ENCODE measurements at regions not wholly inside any gene's neighbourhood (a gene's known extent, or its start where the extent isn't known, plus 50 kb on each side); places are given as distances from the start of the nearest gene placed in this dataset.
"Not testable (repeated sequence)": the region's sequence is repeated elsewhere in the genome, so short reads cannot be mapped to it uniquely, and the experiment has no call there.

DNA sequence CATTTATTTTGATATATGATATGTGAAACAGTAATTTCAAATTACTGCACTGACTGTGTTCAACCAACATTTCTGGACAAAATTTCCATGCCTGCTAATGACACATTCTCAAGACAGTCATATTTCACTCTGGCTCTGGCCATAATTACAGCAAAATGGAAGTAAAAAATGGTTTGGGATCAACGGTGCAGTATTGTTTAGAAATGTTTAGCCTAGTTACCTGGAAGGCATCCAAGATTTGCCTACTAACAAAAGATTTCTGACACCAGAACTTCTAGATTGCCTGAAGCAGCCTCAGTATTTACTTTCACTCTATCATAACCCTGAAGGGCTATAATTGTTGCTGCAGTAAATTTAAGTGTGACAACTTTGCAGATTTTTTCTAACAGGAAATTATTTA, 416.3 kb downstream of the PCDH10 start:
- no peak overlapping the region for H3K4me3 ChIP-seq (ENCODE audit: low read length)
- no peak for DNase-seq (ENCODE audit: low read depth, low spot score)

DNA sequence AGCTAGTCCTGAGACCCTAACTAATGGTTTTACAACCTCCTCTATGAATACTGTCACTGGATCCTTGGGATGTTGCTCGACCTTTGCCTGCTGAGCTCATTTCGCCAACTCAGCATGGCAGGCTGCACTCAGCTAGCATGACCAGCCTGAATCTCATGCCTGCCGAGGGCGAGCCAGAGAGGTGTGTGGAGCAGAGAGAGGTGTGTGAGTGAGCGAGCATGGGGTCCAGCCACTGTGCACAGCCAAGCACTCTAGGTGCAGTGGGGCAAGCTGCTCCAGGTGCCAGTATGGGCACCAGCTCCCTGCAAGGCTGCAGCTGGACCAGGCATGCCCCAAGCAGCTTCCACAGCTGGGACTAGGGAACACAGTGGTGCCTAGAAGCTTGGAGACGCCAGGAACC, 410.9 kb downstream of the PCDH10 start:
- DNase-seq (ENCODE audit: low read depth, low spot score) = no peak
- no peak overlapping the region for H3K4me3 ChIP-seq (ENCODE audit: low read length)

GRCh38 chr4:133555671-133556070, 406.6 kb downstream of the PCDH10 start:
- DNase-seq (ENCODE audit: low read depth, low spot score) = no peak

DNA sequence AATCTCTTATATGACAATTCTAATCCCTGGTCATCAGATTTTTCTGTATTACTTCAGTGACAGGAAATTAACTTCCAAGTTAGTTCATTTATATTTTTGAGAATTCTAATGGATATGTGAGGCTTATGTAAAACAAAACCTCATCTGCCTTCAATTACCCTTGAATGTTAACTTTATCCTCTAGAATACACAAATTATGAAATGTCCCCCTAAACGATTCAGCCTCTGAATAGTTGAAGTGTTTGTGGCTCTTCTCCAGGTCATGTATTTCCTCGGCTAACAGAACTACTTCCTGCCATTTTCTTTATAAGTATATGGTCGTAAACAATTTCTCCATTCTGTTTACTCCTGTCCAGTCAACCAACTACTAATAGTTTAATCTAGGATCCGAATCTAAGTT, 401.3 kb downstream of the PCDH10 start:
- no peak overlapping the region for H3K4me3 ChIP-seq (ENCODE audit: low read length)
- no peak for DNase-seq (ENCODE audit: low read depth, low spot score)

More at GRCh38 chr4:133555671-133556070, 406.6 kb downstream of the PCDH10 start:
- H3K4me3 ChIP-seq (ENCODE audit: low read length) = no peak overlapping the region

- no peak overlapping the region for H3K4me3 ChIP-seq (ENCODE audit: low read length)
- no peak for DNase-seq (ENCODE audit: low read depth, low spot score)
Observed at GRCh38 chr4:133544097-133544496, 395.0 kb downstream of the PCDH10 start.

- DNase-seq (ENCODE audit: low read depth, low spot score) = no peak
- H3K4me3 ChIP-seq (ENCODE audit: low read length) = no peak overlapping the region
Observed at GRCh38 chr4:133537780-133538281, 388.7 kb downstream of the PCDH10 start.

DNA sequence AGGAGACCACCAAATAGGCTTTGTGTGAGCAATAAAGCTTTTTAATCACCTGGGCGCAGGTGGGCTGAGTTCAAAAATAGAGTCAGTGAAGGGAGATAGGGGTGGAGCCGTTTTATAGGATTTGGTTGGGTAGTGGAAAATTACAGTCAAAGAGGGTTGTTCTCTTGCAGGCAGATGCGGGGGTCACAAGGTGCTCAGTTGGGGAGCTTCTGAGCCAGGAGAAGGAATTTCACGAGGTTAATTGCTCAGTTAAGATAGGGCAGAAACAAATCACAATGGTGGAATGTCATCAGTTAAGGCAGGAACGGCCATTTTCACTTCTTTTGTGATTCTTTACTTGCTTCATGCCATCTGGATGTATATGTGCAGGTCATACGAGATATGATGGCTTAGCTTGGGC, 385.1 kb downstream of the PCDH10 start:
- not testable (repeated sequence) for DNase-seq (ENCODE audit: low read depth, low spot score)

DNA sequence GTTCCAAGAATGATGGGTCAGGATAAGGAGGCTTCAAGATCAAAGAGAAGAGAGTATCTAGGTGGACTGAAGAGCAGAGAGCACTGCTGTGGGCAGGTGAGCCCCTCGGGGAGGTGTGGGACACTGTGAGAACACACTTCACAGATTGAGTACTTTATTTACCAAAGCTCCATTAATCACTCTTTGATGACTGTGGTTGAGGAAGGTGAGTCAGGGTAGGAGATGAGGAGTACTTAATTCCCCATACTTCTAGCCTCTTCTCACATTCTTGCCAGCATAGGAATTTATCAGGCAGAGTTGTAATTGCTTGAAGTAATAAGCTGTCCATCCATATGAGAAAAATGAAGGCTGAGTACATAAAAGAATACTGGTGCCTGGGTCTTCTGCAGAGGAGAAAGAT, 375.3 kb downstream of the PCDH10 start:
- DNase-seq (ENCODE audit: low read depth, low spot score) = no peak
- H3K4me3 ChIP-seq (ENCODE audit: low read length) = no peak overlapping the region

More for the DNA sequence above, 385.1 kb downstream of the PCDH10 start:
- not testable (repeated sequence) for H3K4me3 ChIP-seq (ENCODE audit: low read length)

- no peak for DNase-seq (ENCODE audit: low read depth, low spot score)
Observed at GRCh38 chr4:133513901-133514300, 364.8 kb downstream of the PCDH10 start.

GRCh38 chr4:133498149-133498548, 349.1 kb downstream of the PCDH10 start:
- DNase-seq (ENCODE audit: low read depth, low spot score) = no peak
- no peak overlapping the region for H3K4me3 ChIP-seq (ENCODE audit: low read length)

More at GRCh38 chr4:133513901-133514300, 364.8 kb downstream of the PCDH10 start:
- H3K4me3 ChIP-seq (ENCODE audit: low read length) = no peak overlapping the region

DNA sequence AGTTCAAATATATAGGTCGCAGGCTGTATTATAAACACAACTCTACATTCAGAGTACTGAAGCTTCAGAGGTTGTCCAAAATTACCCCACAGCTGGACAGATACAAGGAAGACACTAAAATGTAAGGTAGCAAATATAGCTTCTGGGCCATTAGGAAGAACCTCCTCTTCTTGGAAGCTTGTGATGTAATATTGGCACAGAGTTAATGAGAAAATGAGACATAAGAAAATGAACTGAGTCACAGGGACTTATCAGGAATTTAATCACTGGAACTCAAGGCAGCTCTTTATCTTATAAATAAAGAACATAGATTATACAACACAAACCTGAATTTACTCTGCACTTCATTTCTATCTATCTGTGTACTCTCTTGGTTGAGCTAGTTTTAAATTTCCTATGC, 344.7 kb downstream of the PCDH10 start:
- no peak for DNase-seq (ENCODE audit: low read depth, low spot score)
- no peak overlapping the region for H3K4me3 ChIP-seq (ENCODE audit: low read length)

GRCh38 chr4:133493241-133493640, 344.1 kb downstream of the PCDH10 start:
- no peak for DNase-seq (ENCODE audit: low read depth, low spot score)
- H3K4me3 ChIP-seq (ENCODE audit: low read length) = no peak overlapping the region

DNA sequence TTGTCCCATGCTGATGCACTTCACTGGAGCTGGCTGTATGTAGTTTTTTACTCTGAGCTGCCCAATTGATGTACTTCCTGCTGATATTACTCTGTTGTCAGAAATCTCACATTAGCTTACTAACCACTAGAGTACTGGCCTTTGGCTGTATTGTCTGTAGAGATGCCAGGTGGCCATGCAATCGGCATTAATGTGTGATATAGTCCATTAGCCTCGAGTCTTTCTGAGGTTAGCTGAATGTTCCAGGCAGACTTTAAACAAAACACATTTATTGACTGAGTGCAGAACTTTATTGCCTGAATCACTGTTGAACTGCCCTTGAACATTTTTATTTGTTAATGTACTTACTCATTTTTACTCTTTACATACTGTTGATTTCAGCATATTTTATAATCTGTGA, 335.2 kb downstream of the PCDH10 start:
- no peak overlapping the region for H3K4me3 ChIP-seq (ENCODE audit: low read length)
- no peak for DNase-seq (ENCODE audit: low read depth, low spot score)

DNA sequence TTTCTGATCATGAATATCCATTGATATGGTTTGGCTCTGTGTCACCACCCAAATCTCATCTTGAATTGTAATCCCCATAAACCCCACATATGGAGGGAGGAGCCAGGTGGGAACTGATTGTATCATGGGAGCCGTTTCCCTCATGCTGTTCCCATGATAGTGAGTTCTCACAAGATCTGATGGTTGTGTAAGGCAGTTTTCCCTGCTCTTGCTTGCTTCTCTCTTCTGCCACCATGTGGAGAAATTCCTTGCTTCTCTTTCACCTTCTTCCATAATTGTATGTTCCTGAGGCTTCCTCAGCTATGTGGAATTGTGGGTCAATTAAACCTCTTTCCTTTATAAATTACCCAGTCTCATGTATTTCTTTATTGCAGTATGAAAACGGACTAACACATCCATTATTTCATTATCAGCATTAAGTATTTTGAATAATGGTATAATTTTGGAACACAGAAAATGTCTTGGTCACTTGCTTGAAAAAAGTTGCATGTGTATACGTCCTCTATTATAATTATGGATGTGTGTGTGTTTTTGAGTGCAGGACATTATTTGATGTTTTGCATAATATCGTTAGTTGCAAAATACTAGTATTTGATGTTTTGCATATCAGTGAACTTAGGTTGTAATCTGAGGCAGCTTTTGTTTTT, 334.6 kb downstream of the PCDH10 start:
- no peak for DNase-seq (ENCODE audit: low read depth, low spot score)

DNA sequence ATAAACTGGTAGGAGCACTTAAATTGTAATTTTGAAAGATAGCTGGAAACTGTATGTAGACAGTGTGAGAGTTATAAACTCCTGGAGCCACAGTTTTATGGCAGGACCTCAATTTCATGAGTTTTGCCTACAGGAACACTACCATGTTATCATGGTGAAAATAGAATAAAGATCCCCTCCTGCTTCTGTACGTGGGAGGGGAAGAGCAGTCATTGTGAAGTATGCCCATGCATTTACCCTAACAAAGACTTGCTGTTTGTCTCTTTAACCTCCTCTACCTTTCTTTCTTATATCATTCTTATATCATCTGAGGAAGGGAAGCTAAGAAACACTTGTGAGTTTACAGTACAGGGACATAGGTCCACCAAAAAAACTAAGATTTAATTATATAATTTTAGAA, 327.0 kb downstream of the PCDH10 start:
- no peak overlapping the region for H3K4me3 ChIP-seq (ENCODE audit: low read length)
- no peak for DNase-seq (ENCODE audit: low read depth, low spot score)

More for the DNA sequence above, 334.6 kb downstream of the PCDH10 start:
- H3K4me3 ChIP-seq (ENCODE audit: low read length) = no peak overlapping the region

DNA sequence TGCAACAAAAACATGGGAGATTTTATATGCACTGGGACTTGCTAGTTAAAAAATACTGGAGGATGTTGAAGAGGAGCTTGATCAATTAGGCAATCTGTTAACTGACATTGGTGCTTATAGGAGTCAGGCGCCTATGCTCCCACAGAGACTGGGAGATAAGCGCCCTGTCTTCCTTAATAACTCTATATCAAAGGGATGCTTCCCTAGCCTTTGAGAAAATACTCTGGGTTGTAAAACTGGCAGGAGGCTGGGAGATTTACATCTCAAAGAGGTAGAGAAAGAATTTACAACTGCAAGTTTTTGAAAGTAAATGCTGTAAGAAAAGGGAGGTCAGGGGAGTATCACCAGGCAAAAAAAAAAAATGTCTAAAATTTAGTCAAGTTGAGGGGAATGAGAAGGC, 325.4 kb downstream of the PCDH10 start:
- no peak overlapping the region for H3K4me3 ChIP-seq (ENCODE audit: low read length)
- DNase-seq (ENCODE audit: low read depth, low spot score) = no peak

DNA sequence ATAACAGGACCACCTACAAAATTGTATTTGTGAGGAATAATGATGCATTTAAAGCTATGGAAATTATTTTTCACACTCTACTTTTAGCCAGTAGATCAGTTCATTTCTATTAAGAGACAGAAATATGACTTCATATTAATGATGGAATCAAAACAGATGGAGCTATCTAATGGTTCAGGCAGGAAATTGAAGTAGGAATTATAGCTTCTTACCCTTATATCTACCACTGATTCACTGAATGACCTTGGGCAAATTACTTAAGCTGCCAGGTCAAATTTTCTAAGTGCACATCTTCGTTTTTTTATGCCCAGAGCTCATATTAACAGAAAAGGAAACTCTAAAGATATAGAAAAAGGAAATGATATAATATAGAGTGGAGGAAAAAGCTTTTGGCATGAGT, 323.1 kb downstream of the PCDH10 start:
- no peak overlapping the region for H3K4me3 ChIP-seq (ENCODE audit: low read length)
- no peak for DNase-seq (ENCODE audit: low read depth, low spot score)

GRCh38 chr4:133467290-133467947, 318.3 kb downstream of the PCDH10 start:
- no peak overlapping the region for H3K4me3 ChIP-seq (ENCODE audit: low read length)
- DNase-seq (ENCODE audit: low read depth, low spot score) = no peak

- H3K4me3 ChIP-seq (ENCODE audit: low read length) = no peak overlapping the region
- DNase-seq (ENCODE audit: low read depth, low spot score) = no peak
Observed at GRCh38 chr4:133465022-133465421, 315.9 kb downstream of the PCDH10 start.

- DNase-seq (ENCODE audit: low read depth, low spot score) = no peak
- no peak overlapping the region for H3K4me3 ChIP-seq (ENCODE audit: low read length)
Observed at GRCh38 chr4:133464311-133464710, 315.2 kb downstream of the PCDH10 start.

DNA sequence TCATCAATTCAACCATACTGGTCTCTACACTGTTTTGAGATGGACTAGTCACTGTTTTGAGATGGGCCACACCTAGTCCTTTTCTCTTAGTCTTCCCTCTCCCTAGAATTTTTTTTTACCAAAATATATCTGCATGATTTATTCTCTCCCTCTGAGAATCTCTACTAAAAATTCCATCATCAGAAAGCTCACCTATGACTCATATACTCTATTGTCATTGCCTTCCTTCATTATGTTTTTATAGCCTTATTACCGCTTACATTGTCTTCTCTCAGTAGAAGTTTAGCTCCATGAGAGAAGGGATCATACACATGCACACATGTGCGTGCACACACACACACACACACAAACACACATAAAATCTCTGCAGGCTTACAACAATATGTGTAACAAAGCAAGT, 303.6 kb downstream of the PCDH10 start:
- H3K4me3 ChIP-seq (ENCODE audit: low read length) = no peak overlapping the region
- DNase-seq (ENCODE audit: low read depth, low spot score) = no peak

Measured in Jurkat, Clone E6-1 (cell line).